B cell (primary cell): ENCODE measurements at regions not wholly inside any gene's neighbourhood (a gene's known extent, or its start where the extent isn't known, plus 50 kb on each side); places are given as distances from the start of the nearest gene placed in this dataset.
A peak's percentile ranks its signal among the peaks of the same experiment; 100 is the strongest.

Experiments used
- ATAC-seq: fragments of 200-7000 bp; cut with Tn5 transposase; one replicate; pipeline ENCODE4 v1.10.0; 2021; ENCODE audit warnings: low read depth, mild to moderate bottlenecking, moderate number of reproducible peaks, moderate library complexity
- CTCF ChIA-PET: fragments of 350-600 bp; sonication (Branson Sonifier 250); formaldehyde crosslinking; loops from one replicate; lab custom pipeline; 2021; ENCODE audit warnings: antibody characterized with exemption, inconsistent platforms; lab: Charles Lee
- POLR2A ChIA-PET: fragments of 350-600 bp; sonication (Branson Sonifier 250); formaldehyde crosslinking; loops from one replicate; lab custom pipeline; 2021; ENCODE audit warnings: antibody characterized with exemption; lab: Charles Lee
- DNase-seq: peaks from one replicate; pipeline ENCODE4 v3.0.0; 2013
- H2AFZ ChIP-seq: 2 replicates; pipeline ENCODE4 v1.6.1; 2012; ENCODE audit warnings: mild to moderate bottlenecking, low read depth, low read length; ENCODE audit not compliant: insufficient read depth, poor library complexity, severe bottlenecking
- H3K27ac ChIP-seq, 2 donors: 1 replicate in 1 of 2; 2 replicates in 1 of 2; pipeline ENCODE4 v1.5.1; 2012 to 2013; ENCODE audit warnings: low read length in 2 of 2, mild to moderate bottlenecking in 2 of 2, moderate library complexity in 1 of 2
- H3K27me3 ChIP-seq, 4 experiments: fragments of 200-600 bp in 1 of 4; sonication (generic) in 1 of 4; replicated peaks in 1 of 4; 1 replicate in 2 of 4; 2 replicates in 2 of 4; pipeline versions ENCODE4 v1.6.1 to v1.7.0; 2013 to 2016; ENCODE audit warnings: low read length in 3 of 4, mild to moderate bottlenecking in 2 of 4, mixed read lengths in 1 of 4, moderate library complexity in 1 of 4; ENCODE audit not compliant: insufficient read depth in 4 of 4, control insufficient read depth in 3 of 4; ENCODE audit errors: control extremely low read depth in 1 of 4
- H3K36me3 ChIP-seq, 2 experiments: replicated peaks in 1 of 2; 1 replicate in 1 of 2; 2 replicates in 1 of 2; pipeline versions ENCODE4 v1.6.1 to v1.7.1; 2013; ENCODE audit warnings: low read length in 1 of 2; ENCODE audit not compliant: insufficient read depth in 2 of 2, control insufficient read depth in 1 of 2; ENCODE audit errors: control extremely low read depth in 1 of 2, extremely low read depth in 1 of 2
- H3K4me1 ChIP-seq, 2 donors: fragments of 200-600 bp in 1 of 2; sonication (generic) in 1 of 2; 1 replicate in 1 of 2; 2 replicates in 1 of 2; pipeline versions ENCODE4 v1.5.1 to v1.6.1; 2013 to 2017; ENCODE audit warnings: low read length in 2 of 2; ENCODE audit not compliant: control insufficient read depth in 2 of 2, insufficient read depth in 2 of 2
- H3K4me2 ChIP-seq: replicated peaks from 2 replicates; pipeline ENCODE3; 2012; ENCODE audit warnings: mild to moderate bottlenecking, low read depth, low read length; ENCODE audit not compliant: poor library complexity, severe bottlenecking
- H3K4me3 ChIP-seq, 5 experiments: fragments of 200-600 bp in 1 of 5; sonication (generic) in 1 of 5; 1 replicate in 3 of 5; 2 replicates in 2 of 5; pipeline versions ENCODE4 v1.5.1 to v1.7.0; 2011 to 2016; ENCODE audit warnings: low read length in 4 of 5, mild to moderate bottlenecking in 4 of 5, low read depth in 2 of 5, control low read depth in 1 of 5, moderate library complexity in 1 of 5; ENCODE audit not compliant: insufficient read depth in 1 of 5; ENCODE audit errors: control extremely low read depth in 1 of 5, extremely low read depth in 1 of 5
- H3K79me2 ChIP-seq: fragments of 200-600 bp; sonication (generic); one replicate; pipeline ENCODE4 v1.6.0; 2016; ENCODE audit warnings: low read length; ENCODE audit not compliant: control insufficient read depth, insufficient read depth
- H3K9ac ChIP-seq: fragments of 200-600 bp; sonication (generic); 2 replicates; pipeline ENCODE4 v1.6.1; 2017; ENCODE audit warnings: mild to moderate bottlenecking, low read length, moderate library complexity
- H3K9me3 ChIP-seq, 3 donors: one replicate each; pipeline versions ENCODE4 v1.6.1 to v1.7.1; 2013; ENCODE audit warnings: low read length in 2 of 3; ENCODE audit not compliant: control insufficient read depth in 2 of 3, insufficient read depth in 1 of 3; ENCODE audit errors: control extremely low read depth in 1 of 3
- H4K20me1 ChIP-seq: 2 replicates; pipeline ENCODE4 v1.6.0; 2012; ENCODE audit warnings: mild to moderate bottlenecking, low read length; ENCODE audit not compliant: insufficient read depth, control insufficient read depth, poor library complexity, severe bottlenecking
- H3K27ac Mint-ChIP-seq: one replicate; pipeline ENCODE4 v1.8.0; 2021; ENCODE audit warnings: mixed read lengths
- H3K27me3 Mint-ChIP-seq: one replicate; pipeline ENCODE4 v1.8.0; 2021; ENCODE audit warnings: mixed read lengths
- H3K4me1 Mint-ChIP-seq: one replicate; pipeline ENCODE4 v1.8.0; 2021; ENCODE audit warnings: mixed read lengths
- H3K4me3 Mint-ChIP-seq: one replicate; pipeline ENCODE4 v1.8.0; 2021; ENCODE audit warnings: mixed read lengths
- H3K9me3 Mint-ChIP-seq: one replicate; pipeline ENCODE4 v1.8.0; 2022; ENCODE audit warnings: mixed read lengths; ENCODE audit not compliant: insufficient read depth
- CTCF ChIP-seq: fragments of 200-600 bp; IDR thresholded peaks from one replicate; pipeline ENCODE4 v1.8.0; 2022; ENCODE audit warnings: antibody characterized with exemption, mild to moderate bottlenecking
- EZH2 ChIP-seq: IDR thresholded peaks from 2 replicates; pipeline ENCODE4 v1.6.1; 2012; ENCODE audit warnings: borderline replicate concordance, low read depth, mild to moderate bottlenecking, moderate library complexity, low read length; ENCODE audit not compliant: insufficient read depth, poor library complexity, severe bottlenecking
- WGBS: methylation state at CpG from one replicate; pipeline ENCODE4 v1.1.5; 2013; ENCODE audit warnings: missing lambda C conversion rate; ENCODE audit not compliant: insufficient coverage; 5-methylcytosine and 5-hydroxymethylcytosine counted together
- intact Hi-C: fragments of 100-400 bp; cut with micrococcal nuclease; formaldehyde crosslinking; loops from one replicate; pipeline ENCODE4 v1.10.0; 2022

- H3K4me2 ChIP-seq, result no peak overlapping the region
- DNase-seq (no peak), ATAC-seq (peak; percentile 14)
- H3K9ac ChIP-seq, result no peak overlapping the region
- H3K27me3 ChIP-seq, result no peaks in the 10 kb centered on the region
- H3K79me2 ChIP-seq, result no peaks in the 10 kb centered on the region
- no peak overlapping the region for H3K27ac ChIP-seq
- intact Hi-C loops, result no loop called here
- 17% methylated on average over 1 of the region's 3 CpGs for WGBS
- peak overlapping the region; percentile 10 for H2AFZ ChIP-seq
- no peaks in the 10 kb centered on the region for H3K27me3 Mint-ChIP-seq
- H3K9me3 Mint-ChIP-seq, result no peaks in the 10 kb centered on the region
- no peaks in the 10 kb centered on the region for H3K9me3 ChIP-seq
- no peaks in the 10 kb centered on the region for H4K20me1 ChIP-seq
- H3K36me3 ChIP-seq, result no peaks in the 10 kb centered on the region
- H3K4me1 ChIP-seq, result peaks cover 12 to 18% of the 10 kb centered on the region in 2 donors
- POLR2A ChIA-PET, result interaction anchor here (0.5 kb wide), 1 partner anchor 17 kb away, joined by 3 read pairs; no protein-coding TSS in a partner anchor
- H3K4me3 Mint-ChIP-seq, result peak overlapping the region; percentile 10
- no peak overlapping the region for H3K27ac Mint-ChIP-seq
- H3K4me1 Mint-ChIP-seq, result peaks cover 20% of the 10 kb centered on the region
- CTCF ChIA-PET, result interaction anchor here (1.5 to 1.9 kb wide), 3 partner anchors 57 to 78 kb away, joined by 4 to 5 read pairs (median 4); no protein-coding TSS in a partner anchor
- no peak for TF ChIP-seq CTCF
- no peak for TF ChIP-seq EZH2
- no peak overlapping the region for H3K4me3 ChIP-seq
Observed at GRCh38 chr15:38620851-38621594, 56.4 kb upstream of the RASGRP1 start.

- H3K9me3 Mint-ChIP-seq, result no peaks in the 10 kb centered on the region
- H3K4me1 Mint-ChIP-seq, result peaks cover 28% of the 10 kb centered on the region
- no peaks in the 10 kb centered on the region for H3K27me3 Mint-ChIP-seq
- H3K4me3 Mint-ChIP-seq, result no peak overlapping the region
- DNase-seq (no peak), ATAC-seq (no peak)
- Histone ChIP-seq H3K9me3 (no peaks in the 10 kb centered on the region), H3K27me3 (no peaks in the 10 kb centered on the region), H3K4me2 (no peak overlapping the region), H4K20me1 (no peaks in the 10 kb centered on the region), H3K4me3 (no peak overlapping the region), H3K9ac (no peak overlapping the region), H3K79me2 (no peaks in the 10 kb centered on the region), H3K36me3 (no peaks in the 10 kb centered on the region), H3K27ac (no peak overlapping the region), H2AFZ (no peak overlapping the region), H3K4me1 (peaks cover 18 to 27% of the 10 kb centered on the region in 2 donors)
- intact Hi-C loops, result no loop called here
- no peak overlapping the region for H3K27ac Mint-ChIP-seq
- POLR2A ChIA-PET, result no interaction called here
- CTCF ChIA-PET, result no interaction called here
- TF ChIP-seq CTCF (no peak), EZH2 (no peak)
- 93% methylated on average over 7 of the region's 7 CpGs for WGBS
Observed at GRCh38 chr15:38622304-38622703, 57.7 kb upstream of the RASGRP1 start.
